ENCODE measurements at regions not wholly inside any gene's neighbourhood (a gene's known extent, or its start where the extent isn't known, plus 50 kb on each side); places are given as distances from the start of the nearest gene placed in this dataset.

DNA sequence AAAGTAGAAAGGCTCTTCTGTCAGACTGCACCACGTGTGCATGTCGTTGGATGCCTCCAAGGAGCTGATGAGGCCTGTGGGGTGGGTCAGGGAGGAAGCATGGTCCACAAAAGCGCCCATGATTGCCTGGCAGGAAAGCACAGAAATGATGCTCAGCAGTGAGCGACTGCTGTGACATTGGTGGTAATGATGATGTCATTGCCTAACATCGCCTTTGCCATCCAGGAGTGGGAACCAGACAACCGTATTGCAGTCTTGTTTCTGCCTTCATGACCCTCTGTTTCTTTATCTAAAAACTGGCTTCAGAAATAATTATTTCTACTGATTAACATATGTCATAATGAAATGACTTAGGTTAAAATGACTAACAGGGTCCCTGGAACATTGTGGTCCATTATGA lies 477.8 kb upstream of the B3GAT1 start:
- H3K9ac ChIP-seq (ENCODE audit: low read length): no peak overlapping the region
- TF ChIP-seq, protein P1, sequence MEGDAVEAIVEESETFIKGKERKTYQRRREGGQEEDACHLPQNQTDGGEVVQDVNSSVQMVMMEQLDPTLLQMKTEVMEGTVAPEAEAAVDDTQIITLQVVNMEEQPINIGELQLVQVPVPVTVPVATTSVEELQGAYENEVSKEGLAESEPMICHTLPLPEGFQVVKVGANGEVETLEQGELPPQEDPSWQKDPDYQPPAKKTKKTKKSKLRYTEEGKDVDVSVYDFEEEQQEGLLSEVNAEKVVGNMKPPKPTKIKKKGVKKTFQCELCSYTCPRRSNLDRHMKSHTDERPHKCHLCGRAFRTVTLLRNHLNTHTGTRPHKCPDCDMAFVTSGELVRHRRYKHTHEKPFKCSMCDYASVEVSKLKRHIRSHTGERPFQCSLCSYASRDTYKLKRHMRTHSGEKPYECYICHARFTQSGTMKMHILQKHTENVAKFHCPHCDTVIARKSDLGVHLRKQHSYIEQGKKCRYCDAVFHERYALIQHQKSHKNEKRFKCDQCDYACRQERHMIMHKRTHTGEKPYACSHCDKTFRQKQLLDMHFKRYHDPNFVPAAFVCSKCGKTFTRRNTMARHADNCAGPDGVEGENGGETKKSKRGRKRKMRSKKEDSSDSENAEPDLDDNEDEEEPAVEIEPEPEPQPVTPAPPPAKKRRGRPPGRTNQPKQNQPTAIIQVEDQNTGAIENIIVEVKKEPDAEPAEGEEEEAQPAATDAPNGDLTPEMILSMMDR (IDR thresholded peaks at IDR 0.05; ENCODE audit: low read length): no peak
- no peak for TF ChIP-seq EZH2 (IDR thresholded peaks at IDR 0.05; ENCODE audit: borderline replicate concordance, low read length)
- no peak overlapping the region for H2AFZ ChIP-seq (ENCODE audit: low read length)

DNA sequence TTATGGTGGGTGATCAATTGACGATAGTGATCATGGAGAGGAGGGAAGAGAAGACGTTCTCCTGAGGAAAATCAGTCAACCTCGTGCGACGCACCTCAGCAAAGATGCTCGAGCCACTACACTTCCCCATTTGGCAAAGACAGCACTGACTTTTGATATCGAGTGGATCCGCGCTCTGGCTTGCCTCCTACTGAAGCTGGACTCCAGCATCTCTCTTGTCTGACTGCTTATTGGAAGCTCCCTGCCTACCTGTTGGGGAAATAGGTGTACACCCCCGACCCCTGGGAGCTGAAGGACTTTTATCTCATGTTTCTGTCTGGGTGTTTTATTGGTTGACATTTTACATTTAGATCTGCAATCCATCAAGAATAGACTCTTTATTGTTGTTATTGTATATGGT lies 476.8 kb upstream of the B3GAT1 start:
- H3K9ac ChIP-seq (ENCODE audit: low read length): no peak overlapping the region
- no peaks in the 10 kb centered on the region for H3K9me2 ChIP-seq (ENCODE audit: low read depth, low read length)
- TF ChIP-seq, protein P1 (IDR thresholded peaks at IDR 0.05; ENCODE audit: low read length): no peak
- TF ChIP-seq EZH2 (IDR thresholded peaks at IDR 0.05; ENCODE audit: borderline replicate concordance, low read length): no peak
- H3K79me2 ChIP-seq (ENCODE audit: insufficient read depth, low read length): no peaks in the 10 kb centered on the region
- H4K20me1 ChIP-seq (ENCODE audit: insufficient read depth, low read length): no peaks in the 10 kb centered on the region
- no peak overlapping the region for H3K4me3 ChIP-seq (ENCODE audit: low read depth, low read length, poor library complexity, severe bottlenecking)
- H3K9me3 ChIP-seq (ENCODE audit: low read length): no peaks in the 10 kb centered on the region
- no peaks in the 10 kb centered on the region for H3F3A ChIP-seq (ENCODE audit: insufficient read depth, low read length)
- no peak overlapping the region for H2AFZ ChIP-seq (ENCODE audit: low read length)
- H3K4me1 ChIP-seq (ENCODE audit: insufficient read depth, low read length, severe bottlenecking): no peaks in the 10 kb centered on the region
- no peaks in the 10 kb centered on the region for H3K36me3 ChIP-seq (ENCODE audit: insufficient read depth, low read length)
- no peaks in the 10 kb centered on the region for H3K27me3 ChIP-seq (ENCODE audit: insufficient read depth, low read length)
- no peak overlapping the region for H3K27ac ChIP-seq (ENCODE audit: low read depth, low read length, poor library complexity, severe bottlenecking)
- no peak overlapping the region for H3K4me2 ChIP-seq (ENCODE audit: low read length)

More for the DNA sequence above, 477.8 kb upstream of the B3GAT1 start:
- Histone ChIP-seq H4K20me1 (ENCODE audit: insufficient read depth, low read length) (no peaks in the 10 kb centered on the region), H3K36me3 (ENCODE audit: insufficient read depth, low read length) (no peaks in the 10 kb centered on the region), H3K9me2 (ENCODE audit: low read depth, low read length) (no peaks in the 10 kb centered on the region), H3K9me3 (ENCODE audit: low read length) (no peaks in the 10 kb centered on the region), H3K27ac (ENCODE audit: low read depth, low read length, poor library complexity, severe bottlenecking) (no peak overlapping the region), H3K4me2 (ENCODE audit: low read length) (no peak overlapping the region), H3K27me3 (ENCODE audit: insufficient read depth, low read length) (no peaks in the 10 kb centered on the region), H3F3A (ENCODE audit: insufficient read depth, low read length) (no peaks in the 10 kb centered on the region), H3K4me3 (ENCODE audit: low read depth, low read length, poor library complexity, severe bottlenecking) (no peak overlapping the region), H3K4me1 (ENCODE audit: insufficient read depth, low read length, severe bottlenecking) (no peaks in the 10 kb centered on the region), H3K79me2 (ENCODE audit: insufficient read depth, low read length) (no peaks in the 10 kb centered on the region)

DNA sequence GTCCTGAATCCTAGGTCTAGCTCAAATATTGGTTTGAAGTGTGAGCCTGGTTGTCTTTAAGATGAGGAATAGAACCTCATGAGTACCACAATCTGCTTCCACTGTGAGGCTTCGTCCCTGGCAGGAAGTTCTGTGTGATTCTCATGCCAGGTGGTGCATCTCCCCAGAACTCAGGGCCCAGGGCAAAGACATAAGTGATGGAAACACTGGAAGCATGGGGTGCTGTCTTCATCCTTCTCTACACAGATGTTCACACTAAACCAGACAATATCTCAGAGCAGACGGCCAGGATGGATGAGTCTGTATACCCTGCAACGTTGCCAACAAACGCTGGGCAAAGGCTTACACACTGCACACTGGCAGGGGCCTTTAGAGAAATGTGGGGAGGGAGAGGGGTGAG lies 475.9 kb upstream of the B3GAT1 start:
- no peaks in the 10 kb centered on the region for H3F3A ChIP-seq (ENCODE audit: insufficient read depth, low read length)
- H3K9ac ChIP-seq (ENCODE audit: low read length): no peak overlapping the region
- H3K4me3 ChIP-seq (ENCODE audit: low read depth, low read length, poor library complexity, severe bottlenecking): no peak overlapping the region
- H3K9me3 ChIP-seq (ENCODE audit: low read length): no peaks in the 10 kb centered on the region
- H3K4me1 ChIP-seq (ENCODE audit: insufficient read depth, low read length, severe bottlenecking): no peaks in the 10 kb centered on the region
- H3K4me2 ChIP-seq (ENCODE audit: low read length): no peak overlapping the region
- no peak for TF ChIP-seq EZH2 (IDR thresholded peaks at IDR 0.05; ENCODE audit: borderline replicate concordance, low read length)
- TF ChIP-seq, protein P1 (IDR thresholded peaks at IDR 0.05; ENCODE audit: low read length): no peak
- H3K79me2 ChIP-seq (ENCODE audit: insufficient read depth, low read length): no peaks in the 10 kb centered on the region
- no peaks in the 10 kb centered on the region for H3K36me3 ChIP-seq (ENCODE audit: insufficient read depth, low read length)
- no peak overlapping the region for H3K27ac ChIP-seq (ENCODE audit: low read depth, low read length, poor library complexity, severe bottlenecking)
- H3K9me2 ChIP-seq (ENCODE audit: low read depth, low read length): no peaks in the 10 kb centered on the region
- no peak overlapping the region for H2AFZ ChIP-seq (ENCODE audit: low read length)
- H4K20me1 ChIP-seq (ENCODE audit: insufficient read depth, low read length): no peaks in the 10 kb centered on the region
- no peaks in the 10 kb centered on the region for H3K27me3 ChIP-seq (ENCODE audit: insufficient read depth, low read length)

All from OCI-LY1 (cell line).